Activated CD4-positive, alpha-beta T cell treated with anti-CD3 and anti-CD28 coated beads for 4 hours (primary cell): ENCODE measurements at regions not wholly inside any gene's neighbourhood (a gene's known extent, or its start where the extent isn't known, plus 50 kb on each side); places are given as distances from the start of the nearest gene placed in this dataset.
"Not testable (repeated sequence)": the region's sequence is repeated elsewhere in the genome, so short reads cannot be mapped to it uniquely, and the experiment has no call there.

Experiments
- DNase-seq, 2 donors: peaks; one replicate each; pipeline ENCODE4 v3.0.0-alpha.2; 2020

DNA sequence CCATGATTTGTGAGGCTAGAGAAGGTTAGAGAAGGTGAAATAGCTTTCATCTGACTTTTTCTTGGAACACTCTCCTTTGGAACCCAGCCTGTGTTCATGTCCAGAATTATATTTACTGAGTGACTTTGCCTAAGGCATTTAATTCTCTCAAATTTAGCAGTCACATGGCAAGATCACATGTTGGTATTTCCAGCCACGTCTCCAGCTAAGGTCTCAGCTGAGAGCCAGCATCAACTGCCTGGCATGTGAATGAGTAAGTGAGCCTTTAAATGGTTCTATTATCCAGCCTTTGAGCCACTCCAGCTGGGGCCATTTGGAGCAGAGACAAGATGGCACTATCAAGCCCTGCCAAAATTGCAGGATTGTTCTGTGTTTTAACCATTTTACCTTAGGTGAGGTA lies 130.2 kb upstream of the SGO1 start:
- DNase-seq = no peak

DNA sequence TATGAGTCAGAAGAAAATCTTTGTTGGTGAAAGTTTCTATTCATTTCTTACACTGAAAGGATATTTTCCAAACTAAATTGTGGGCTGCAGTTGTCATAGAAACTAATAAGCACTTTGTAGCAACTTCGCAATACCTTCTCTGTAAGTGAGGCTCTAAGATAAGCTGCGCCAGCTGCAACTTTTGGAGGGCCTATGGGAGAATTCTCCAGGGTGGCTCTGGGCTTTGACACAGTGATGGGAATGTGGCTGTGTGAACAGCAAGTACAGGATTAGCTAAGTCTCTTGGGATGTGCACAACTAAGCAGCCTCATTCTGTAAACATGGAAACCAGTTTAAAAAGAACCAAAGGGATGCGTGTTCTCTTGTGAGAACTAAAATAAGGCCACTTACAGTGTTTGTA lies 124.6 kb upstream of the SGO1 start:
- no peak for DNase-seq

DNA sequence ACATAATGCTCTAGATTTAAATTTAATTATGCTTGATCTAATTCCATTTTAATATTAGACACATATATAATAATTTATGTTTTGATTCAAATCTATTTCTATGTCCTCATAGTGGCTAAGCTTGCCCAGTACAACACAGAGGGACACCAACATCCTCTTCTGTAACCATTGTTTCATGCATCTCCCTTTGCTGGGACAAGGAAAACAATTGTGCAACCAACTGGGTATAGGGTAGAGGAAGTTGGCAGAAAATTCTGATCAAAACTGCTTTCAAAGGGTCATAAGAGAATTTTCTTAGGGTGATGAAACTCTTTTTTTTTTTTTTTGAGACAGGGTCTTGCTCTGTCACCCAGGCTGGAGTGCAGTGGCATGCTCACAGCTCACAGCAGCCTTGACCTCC lies 121.4 kb upstream of the SGO1 start:
- DNase-seq = no peak

DNA sequence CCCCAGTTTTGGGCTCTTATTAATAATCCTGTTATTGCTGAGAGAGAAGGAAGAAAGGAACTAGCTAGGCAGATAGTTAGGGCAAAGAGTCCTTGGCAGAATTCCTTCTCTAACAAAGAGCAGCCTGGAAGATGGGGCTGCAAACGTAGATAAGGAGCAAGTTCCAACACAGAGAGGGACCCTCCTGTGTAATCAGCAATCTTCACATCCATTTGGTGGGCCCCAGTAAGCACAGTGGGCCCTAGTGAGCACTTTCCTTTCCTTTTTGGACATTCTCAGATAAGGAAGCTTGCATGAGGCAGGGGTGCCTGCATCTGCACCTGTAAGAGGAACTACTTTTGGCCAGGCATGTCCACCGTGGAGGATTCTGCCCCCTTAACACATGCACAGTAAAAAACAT lies 119.6 kb upstream of the SGO1 start:
- DNase-seq = no peak

DNA sequence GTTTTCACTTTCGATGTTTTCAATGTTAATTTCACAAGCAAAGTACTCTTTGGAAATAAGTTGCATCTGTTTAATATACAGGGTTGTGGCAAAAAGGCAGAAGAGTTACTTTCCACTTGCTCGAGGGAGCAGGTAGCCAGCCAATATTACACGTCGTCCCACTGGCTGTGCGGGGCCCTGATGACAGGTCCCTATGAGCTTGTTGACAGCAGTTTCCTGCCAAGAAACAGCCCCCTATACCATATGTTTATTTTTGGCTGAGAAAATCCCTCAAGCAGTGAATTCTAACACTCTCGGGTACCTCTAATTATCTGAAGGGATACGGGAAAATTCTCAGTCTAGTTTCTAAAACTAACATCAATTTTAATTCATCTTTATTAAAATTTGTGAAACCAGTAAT lies 116.8 kb upstream of the SGO1 start:
- no peak for DNase-seq

DNA sequence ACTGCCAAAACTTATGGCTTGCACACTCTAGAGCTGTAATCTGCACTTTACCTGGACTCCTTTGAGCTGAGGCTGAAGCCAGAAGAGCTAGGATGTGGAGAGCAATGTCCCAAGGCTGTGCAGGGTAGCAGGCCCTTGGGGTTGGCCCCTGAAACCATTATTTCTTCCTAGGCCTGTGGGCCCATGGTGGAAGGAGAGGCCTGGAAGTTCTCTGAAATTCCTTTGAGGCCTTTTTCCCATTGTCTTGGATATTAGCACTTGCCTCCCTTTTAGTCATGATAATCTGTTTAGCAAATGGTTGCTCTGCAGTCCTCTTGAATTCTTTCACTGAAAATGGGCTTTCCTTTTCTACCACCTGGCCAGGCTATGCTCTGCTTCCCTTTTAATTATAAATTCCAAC lies 102.0 kb upstream of the SGO1 start:
- DNase-seq = no peak

DNA sequence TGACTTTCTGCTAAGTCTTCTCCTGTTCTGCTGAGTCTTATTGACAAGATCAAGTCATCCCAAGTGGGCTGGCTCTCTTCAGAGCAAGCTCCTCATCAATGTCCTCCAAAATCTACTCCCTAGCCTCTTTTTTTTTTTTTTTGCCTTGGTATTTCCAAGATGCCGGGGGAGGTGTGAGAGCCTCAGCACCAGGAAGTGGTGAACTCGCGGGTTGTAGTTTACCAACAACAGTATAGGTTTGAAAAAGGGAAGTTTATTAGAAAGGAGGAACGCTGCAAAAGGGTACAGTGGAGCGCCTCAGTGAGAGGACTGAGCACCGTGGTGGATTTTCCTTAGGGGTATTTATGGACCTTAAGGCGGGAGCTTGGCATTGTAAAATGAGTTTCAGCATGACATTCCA lies 94.3 kb upstream of the SGO1 start:
- no peak for DNase-seq

DNA sequence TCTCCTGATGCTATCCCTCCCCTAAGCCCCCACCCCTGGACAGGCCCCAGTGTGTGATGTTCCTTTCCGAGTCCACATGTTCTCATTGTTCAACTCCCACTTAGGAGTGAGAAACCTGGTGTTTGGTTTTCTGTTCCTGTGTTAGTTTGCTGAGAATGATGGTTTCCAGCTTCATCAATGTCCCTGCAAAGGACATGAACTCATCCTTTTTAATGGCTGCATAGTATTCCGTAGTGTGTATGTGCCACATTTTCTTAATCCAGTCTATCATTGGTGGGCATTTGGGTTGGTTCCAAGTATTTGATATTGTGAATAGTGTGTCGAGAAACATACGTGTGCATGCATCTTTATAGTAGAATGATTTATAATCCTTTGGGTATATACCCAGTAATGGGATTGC lies 80.0 kb upstream of the SGO1 start:
- DNase-seq = not testable (repeated sequence)

DNA sequence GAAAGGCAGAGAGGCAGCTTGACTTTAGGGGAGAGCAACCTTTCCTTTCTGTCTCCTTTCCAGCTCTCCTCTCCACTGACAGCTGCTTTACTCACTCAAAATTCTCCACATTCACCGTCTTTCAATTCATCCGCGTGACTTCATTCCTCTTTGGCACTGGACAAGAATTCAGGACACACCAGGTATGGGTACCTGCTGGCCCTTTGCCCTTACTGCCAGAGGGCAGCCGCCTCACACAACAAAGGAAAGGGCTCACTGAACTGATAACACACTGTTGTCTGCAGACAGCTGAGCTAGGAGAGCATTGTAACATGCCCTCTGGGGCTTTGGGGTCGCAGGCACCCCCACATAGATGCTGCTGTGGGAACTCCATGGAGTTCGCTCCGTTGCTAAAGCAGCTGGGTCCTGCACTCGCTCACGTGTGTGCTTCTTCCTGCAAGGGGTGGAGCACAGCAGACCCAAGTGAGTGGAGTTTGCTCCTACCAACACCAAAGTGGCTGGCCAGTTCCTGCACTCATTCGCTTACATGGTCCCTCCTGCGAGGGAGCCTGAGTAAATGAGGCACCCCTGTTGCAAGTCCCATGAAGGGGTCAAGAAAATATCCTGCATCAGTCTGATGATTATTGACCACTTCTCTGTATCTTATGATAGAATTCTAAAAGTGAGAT lies 79.0 kb upstream of the SGO1 start:
- no peak for DNase-seq

DNA sequence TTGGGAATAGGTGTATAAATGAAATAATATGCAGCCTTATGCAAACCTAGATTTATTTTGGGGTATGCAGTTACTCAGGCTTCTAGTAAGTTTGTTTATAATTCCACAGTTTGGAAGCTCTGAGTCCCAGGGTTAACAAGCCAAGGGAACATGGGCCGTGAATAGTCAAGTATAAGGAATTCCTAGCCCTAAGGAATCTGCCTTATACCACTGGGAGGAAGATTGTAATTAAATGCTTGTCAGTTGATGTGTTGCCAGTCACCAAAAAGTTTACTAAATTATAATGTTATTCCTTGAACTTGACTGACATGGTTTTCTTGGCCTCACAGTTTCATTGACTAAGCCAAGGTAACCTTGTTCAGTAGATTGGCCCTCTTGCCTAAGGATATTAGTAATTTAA lies 72.4 kb upstream of the SGO1 start:
- DNase-seq = no peak

DNA sequence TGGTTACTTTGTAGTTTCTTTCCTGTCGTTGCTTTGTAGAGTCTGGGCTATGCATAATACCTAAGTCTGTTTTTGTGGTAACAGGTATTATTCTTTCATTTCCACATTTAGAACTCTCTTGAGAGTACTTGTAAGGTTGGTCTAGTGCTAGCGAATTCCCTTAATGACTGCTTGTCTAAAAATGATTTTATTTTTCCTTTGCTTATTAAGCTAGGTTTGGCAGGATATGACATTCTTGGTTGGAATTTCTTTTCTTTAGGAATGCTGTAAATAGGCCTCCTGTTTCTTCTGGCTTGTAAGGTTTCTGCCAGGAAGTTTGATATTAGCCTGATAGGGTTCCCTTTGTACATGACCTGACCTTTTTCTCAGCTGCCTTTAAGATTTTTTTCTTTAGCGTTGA lies 70.1 kb upstream of the SGO1 start:
- no peak for DNase-seq

DNA sequence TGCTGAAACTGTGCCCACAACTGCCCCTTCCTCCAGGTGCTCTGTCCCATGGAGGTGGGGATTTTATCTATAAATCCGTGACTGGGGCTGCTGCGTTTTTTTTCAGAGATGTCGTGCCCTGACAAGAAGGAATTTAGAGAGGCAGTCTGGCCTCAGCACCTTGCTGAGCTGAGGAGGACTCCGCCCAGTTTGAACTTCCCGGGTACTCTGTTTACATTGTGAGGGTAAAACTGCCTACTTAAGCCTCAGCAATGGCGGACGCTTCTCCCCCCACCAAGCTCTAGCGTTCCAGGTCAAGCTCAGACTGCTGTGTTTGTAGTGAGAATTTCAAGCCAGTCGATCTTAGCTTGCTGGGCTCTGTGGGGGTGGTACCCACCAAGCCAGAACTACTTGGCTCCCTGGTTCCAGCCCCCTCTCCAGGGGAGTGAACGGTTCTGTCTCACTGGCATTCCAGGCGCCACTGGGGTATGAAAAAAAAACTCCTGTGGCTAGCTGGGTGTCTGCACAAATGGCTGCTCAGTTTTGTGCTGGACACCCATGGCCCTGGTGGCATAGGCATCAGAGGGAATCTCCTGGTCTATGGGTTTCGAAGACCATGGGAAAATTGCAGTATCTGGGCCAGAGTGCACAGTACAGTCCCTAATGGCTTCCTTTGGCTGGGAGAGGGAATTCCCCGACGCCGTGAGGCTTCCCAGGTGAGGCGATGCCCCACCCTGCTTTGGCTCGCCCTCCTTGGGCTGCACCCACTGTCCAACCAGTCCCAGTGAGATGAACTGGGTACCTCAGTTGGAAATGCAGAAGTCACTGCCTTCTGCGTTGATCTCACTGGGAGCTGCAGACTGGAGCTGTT lies 68.5 kb upstream of the SGO1 start:
- no peak for DNase-seq

DNA sequence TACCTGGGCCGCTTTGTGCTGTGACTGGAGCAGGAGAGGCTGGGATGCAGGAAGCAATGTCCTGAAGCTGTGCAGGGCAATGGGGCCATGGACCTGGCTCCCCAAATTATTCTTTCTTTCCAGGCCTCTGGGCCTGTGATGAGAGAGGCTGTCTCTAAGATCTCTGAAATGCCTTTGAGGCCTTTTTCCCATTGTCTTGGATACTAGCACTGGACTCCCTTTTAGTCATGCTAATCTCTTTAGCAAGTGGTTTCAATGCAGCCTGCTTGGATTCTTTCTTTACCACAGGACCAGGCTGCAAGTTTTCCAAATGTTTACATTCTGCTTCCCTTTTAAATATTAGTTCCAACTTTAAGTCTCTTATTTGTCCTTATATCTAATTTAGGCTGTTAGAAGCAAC lies 64.8 kb upstream of the SGO1 start:
- DNase-seq = no peak

DNA sequence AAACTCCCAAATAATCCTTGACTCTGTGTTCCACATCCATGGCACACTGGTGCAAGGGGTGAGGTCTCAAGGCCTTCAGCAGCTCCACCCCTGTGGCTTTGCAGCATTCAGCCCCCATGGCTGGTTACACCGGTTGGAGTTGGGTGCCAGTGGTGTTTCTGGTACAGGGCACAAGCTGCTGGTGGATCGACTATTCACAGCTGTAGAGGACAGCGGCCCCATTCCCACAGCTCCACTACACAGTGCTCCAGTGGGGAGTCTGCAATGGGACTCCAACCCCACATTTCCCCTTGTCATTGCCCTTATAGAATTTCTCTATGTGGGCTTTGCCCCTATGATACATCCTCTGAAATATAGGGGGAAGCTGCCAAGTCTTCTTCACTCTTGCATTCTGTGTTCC lies 64.3 kb upstream of the SGO1 start:
- DNase-seq = no peak

DNA sequence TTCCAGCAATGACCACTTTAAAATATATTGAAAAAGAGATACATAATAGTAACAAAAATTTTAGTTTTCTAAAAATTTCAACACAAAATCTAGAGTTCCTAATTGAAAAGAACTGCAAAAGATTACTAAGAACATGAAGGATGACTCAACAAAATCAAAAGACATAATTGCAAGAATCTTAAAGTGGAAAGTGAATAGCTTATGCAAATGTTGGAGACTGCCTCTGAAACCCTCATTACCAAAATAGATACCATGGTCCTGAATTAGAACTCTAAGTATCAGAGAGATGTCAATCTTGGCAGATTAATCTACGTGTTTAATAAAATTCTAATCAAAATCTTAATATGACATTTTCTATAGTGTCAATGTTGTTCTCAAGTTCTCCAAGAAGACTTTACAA lies 60.7 kb upstream of the SGO1 start:
- DNase-seq = no peak

DNA sequence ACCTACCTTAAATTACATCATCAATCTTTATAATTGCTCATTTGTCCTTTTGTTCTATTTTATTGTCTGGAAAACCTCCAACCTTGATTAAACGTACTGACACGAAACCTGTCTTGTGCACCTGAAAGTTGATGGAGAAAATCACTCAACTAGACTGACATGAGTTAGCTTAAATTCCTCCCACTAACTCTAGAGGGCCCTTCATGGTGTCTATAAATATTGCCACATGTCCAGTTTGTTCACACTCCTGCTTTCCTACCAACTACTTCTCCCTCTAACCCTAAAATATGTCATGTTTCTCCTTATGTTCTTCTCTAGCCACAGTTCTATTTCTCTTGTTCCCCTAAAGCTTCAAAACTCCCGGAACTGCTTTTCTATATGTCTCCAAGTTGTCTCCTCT lies 59.8 kb upstream of the SGO1 start:
- no peak for DNase-seq

DNA sequence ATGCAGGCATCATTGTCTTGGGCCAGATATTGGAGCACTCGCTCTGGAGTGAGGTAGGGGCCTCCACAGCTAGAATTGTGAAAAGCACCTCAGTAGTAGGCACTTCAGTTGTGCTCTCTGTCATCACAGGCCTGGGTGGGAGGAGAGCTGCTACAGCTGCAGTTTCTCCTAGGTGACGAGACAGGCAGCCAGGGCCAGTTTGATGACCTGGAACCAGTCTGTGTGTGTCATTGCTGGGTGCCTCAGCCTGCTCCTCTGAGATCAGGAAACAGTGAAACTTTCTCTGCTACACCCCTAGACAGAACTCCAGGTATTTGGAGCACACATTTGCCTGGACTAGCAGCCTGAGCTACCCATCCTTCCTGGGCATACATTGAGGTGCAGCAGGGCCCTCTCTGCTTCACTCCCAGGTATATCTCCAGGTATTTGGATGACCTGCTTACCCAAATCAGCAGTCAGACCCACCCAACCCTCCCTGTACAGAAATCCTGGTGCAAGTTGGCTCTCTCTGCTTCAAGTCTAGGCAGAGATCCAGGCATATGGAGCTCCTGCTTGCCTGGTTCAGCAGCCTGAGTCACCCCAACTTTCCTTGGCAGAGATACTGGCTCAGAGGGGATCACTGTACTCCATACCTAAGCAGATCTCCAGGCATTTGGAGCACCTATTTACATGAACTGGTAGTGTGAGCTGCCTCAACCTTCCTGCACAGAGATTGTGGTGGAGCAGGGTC lies 54.3 kb upstream of the SGO1 start:
- no peak for DNase-seq

DNA sequence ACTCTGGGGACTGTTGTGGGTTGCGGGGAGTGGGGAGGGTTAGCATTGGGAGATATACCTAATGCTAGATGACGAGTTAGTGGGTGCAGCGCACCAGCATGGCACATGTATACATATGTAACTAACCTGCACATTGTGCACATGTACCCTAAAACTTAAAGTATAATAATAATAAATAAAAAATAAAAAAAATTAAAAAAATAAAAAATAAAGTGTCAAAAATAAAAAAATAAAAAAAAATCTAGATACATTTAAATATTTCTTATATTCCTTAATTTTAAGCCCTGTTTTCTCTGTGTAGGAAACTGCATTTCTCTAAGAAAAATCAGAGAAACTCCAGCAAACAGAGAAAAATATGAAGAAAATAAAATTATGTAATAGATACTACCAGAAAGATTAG lies 52.2 kb upstream of the SGO1 start:
- not testable (repeated sequence) for DNase-seq

DNA sequence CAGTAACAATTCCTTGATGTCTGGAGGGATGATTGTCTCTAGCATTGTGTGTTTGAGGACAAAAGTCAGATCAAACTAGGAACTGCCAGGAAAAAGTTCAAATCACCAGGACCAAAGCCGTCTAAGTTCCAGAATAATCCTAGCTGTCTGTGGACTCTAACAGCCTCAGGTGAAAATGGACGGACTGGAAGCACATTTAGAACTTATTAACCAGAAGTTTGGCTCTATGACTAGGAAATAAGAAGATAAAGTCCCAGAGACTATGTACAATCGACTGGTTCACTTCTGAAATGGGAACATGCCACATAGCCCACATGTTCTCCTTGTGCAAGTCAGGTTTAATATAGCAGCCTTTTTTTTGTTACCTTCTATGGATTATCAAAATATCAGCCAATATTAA lies 50.6 kb upstream of the SGO1 start:
- DNase-seq = no peak
